Endothelial cell of umbilical vein (primary cell): ENCODE measurements at regions not wholly inside any gene's neighbourhood (a gene's known extent, or its start where the extent isn't known, plus 50 kb on each side); places are given as distances from the start of the nearest gene placed in this dataset.
A peak's percentile ranks its signal among the peaks of the same experiment; 100 is the strongest.

Experiments
- CTCF ChIP-seq, 2 donors: IDR thresholded peaks; 1 replicate in 1 of 2; 2 replicates in 1 of 2; pipeline ENCODE4 v1.5.1; 2011; ENCODE audit warnings: low read length in 2 of 2, mild to moderate bottlenecking in 2 of 2, moderate library complexity in 2 of 2, control low read depth in 1 of 2, inconsistent platforms in 1 of 2, low read depth in 1 of 2; ENCODE audit not compliant: insufficient read depth in 1 of 2; ENCODE audit errors: extremely low read depth in 1 of 2
- EZH2 ChIP-seq: IDR thresholded peaks from 2 replicates; pipeline ENCODE4 v1.6.1; 2012; ENCODE audit warnings: borderline replicate concordance, low read depth, mild to moderate bottlenecking, moderate library complexity, low read length, inconsistent platforms; ENCODE audit not compliant: severe bottlenecking
- FOS ChIP-seq: IDR thresholded peaks from 2 replicates; pipeline ENCODE4 v1.6.1; 2011; ENCODE audit warnings: mild to moderate bottlenecking, low read length, moderate library complexity, borderline replicate concordance; ENCODE audit not compliant: insufficient read depth
- GATA2 ChIP-seq: IDR thresholded peaks from 2 replicates; pipeline ENCODE4 v1.7.0; 2011; ENCODE audit warnings: low read depth, mild to moderate bottlenecking, moderate library complexity, mixed read lengths, low read length; ENCODE audit not compliant: insufficient read length, insufficient read depth
- POLR2A ChIP-seq: IDR thresholded peaks from 2 replicates; pipeline ENCODE4 v1.6.1; 2012; ENCODE audit warnings: low read depth, mild to moderate bottlenecking, control low read depth, low read length
- POLR2AphosphoS5 ChIP-seq: IDR thresholded peaks from 2 replicates; pipeline ENCODE4 v1.6.1; 2012; ENCODE audit warnings: low read depth, mild to moderate bottlenecking, control low read depth, low read length, moderate library complexity; ENCODE audit not compliant: insufficient read depth

DNA sequence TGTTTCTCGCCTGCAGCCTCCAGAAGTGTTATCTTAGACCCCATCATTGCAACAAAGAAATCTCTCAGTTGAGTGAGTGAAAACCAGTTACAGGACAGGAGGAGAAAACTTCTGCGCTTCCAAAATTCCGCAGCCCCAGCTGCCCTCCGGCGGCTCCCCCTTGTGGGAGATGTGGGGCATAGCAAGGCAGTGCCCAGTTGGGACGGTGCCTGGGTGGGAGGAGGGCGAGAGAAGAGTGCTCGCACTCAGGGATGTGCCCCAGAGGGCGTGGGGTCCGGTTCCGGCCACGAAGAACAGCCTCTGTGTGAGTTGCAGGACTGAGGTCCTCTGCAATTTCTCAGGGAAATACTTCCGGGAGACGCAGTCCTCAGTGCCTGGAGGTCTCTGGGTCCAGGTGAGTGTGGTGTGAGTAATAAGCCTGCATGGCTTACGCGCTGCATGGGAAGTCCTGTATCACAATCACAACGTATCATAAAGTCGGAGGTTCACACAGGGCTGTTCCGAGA, 87.0 kb upstream of the BLID start:
- TF ChIP-seq CTCF (IDR thresholded peaks at IDR 0.05; ENCODE audit: extremely low read depth in 1 of 2, insufficient read depth in 1 of 2, low read depth in 1 of 2, low read length in 2 of 2) = peak; percentile 96 to 99
- TF ChIP-seq GATA2 = peak; percentile 66
- TF ChIP-seq EZH2 = no peak
- TF ChIP-seq POLR2A = no peak
- no peak for TF ChIP-seq POLR2AphosphoS5
- TF ChIP-seq FOS = no peak
